Neuronal stem cell (in vitro differentiated cells): ENCODE measurements at regions not wholly inside any gene's neighbourhood (a gene's known extent, or its start where the extent isn't known, plus 50 kb on each side); places are given as distances from the start of the nearest gene placed in this dataset.
"Not testable (repeated sequence)": the region's sequence is repeated elsewhere in the genome, so short reads cannot be mapped to it uniquely, and the experiment has no call there.

Experiments used
- DNase-seq: peaks from one replicate; pipeline ENCODE4 v3.0.0-alpha.2; 2013; ENCODE audit warnings: low spot score
- H2AFZ ChIP-seq: one replicate; pipeline ENCODE4 v1.6.1; 2013; ENCODE audit warnings: mild to moderate bottlenecking, low read length, inconsistent platforms
- H2AK5ac ChIP-seq: 2 replicates; pipeline ENCODE4 v1.6.1; 2013; ENCODE audit warnings: low read depth, mild to moderate bottlenecking, inconsistent platforms, low read length, moderate library complexity, mixed read lengths
- H2BK120ac ChIP-seq: 2 replicates; pipeline ENCODE4 v1.6.1; 2013; ENCODE audit warnings: low read depth, mild to moderate bottlenecking, inconsistent platforms, low read length, moderate library complexity, mixed read lengths
- H2BK12ac ChIP-seq: one replicate; pipeline ENCODE4 v1.6.1; 2013; ENCODE audit warnings: low read length, inconsistent platforms
- H2BK15ac ChIP-seq: 2 replicates; pipeline ENCODE4 v1.6.1; 2013; ENCODE audit warnings: mild to moderate bottlenecking, low read length, inconsistent platforms, mixed read lengths
- H2BK5ac ChIP-seq: one replicate; pipeline ENCODE4 v1.6.1; 2013; ENCODE audit warnings: inconsistent platforms, mild to moderate bottlenecking, low read length, moderate library complexity
- H3K14ac ChIP-seq: one replicate; pipeline ENCODE4 v1.6.1; 2013; ENCODE audit warnings: low read length, inconsistent platforms
- H3K18ac ChIP-seq: 2 replicates; pipeline ENCODE4 v1.6.1; 2013; ENCODE audit warnings: low read length, inconsistent platforms
- H3K23ac ChIP-seq: 2 replicates; pipeline ENCODE4 v1.6.1; 2013; ENCODE audit warnings: low read depth, mild to moderate bottlenecking, mixed read lengths, low read length, inconsistent platforms; ENCODE audit not compliant: poor library complexity
- H3K27ac ChIP-seq: replicated peaks from 3 replicates; pipeline ENCODE4 v1.5.1; 2013; ENCODE audit warnings: low read length, inconsistent platforms
- H3K27me3 ChIP-seq, 3 experiments: 2 replicates each; pipeline ENCODE4 v1.6.1; 2013; ENCODE audit warnings: low read length in 3 of 3, mild to moderate bottlenecking in 2 of 3, inconsistent platforms in 1 of 3, low read depth in 1 of 3, mixed read lengths in 1 of 3, moderate library complexity in 1 of 3; ENCODE audit not compliant: control insufficient read depth in 3 of 3, insufficient read depth in 3 of 3
- H3K36me3 ChIP-seq, 2 donors: replicated peaks in 1 of 2; 2 replicates each; pipeline ENCODE4 v1.6.1; 2013; ENCODE audit warnings: low read length in 2 of 2; ENCODE audit not compliant: control insufficient read depth in 2 of 2, insufficient read depth in 2 of 2
- H3K4ac ChIP-seq: 2 replicates; pipeline ENCODE4 v1.6.1; 2013; ENCODE audit warnings: inconsistent platforms, mild to moderate bottlenecking, low read length, moderate library complexity
- H3K4me1 ChIP-seq, 2 donors: 1 replicate in 1 of 2; 2 replicates in 1 of 2; pipeline ENCODE4 v1.6.1; 2013; ENCODE audit warnings: low read length in 2 of 2, low read depth in 1 of 2; ENCODE audit not compliant: control insufficient read depth in 2 of 2, insufficient read depth in 1 of 2
- H3K4me2 ChIP-seq: one replicate; pipeline ENCODE4 v1.6.1; 2013; ENCODE audit warnings: mild to moderate bottlenecking, low read length, inconsistent platforms; ENCODE audit not compliant: insufficient read depth, poor library complexity, severe bottlenecking
- H3K4me3 ChIP-seq, 2 donors: 2 replicates each; pipeline ENCODE4 v1.5.1; 2013; ENCODE audit warnings: low read length in 2 of 2, mild to moderate bottlenecking in 2 of 2, inconsistent platforms in 1 of 2, moderate library complexity in 1 of 2
- H3K79me1 ChIP-seq: one replicate; pipeline ENCODE4 v1.6.1; 2013; ENCODE audit warnings: low read depth, mild to moderate bottlenecking, inconsistent platforms, low read length, moderate library complexity
- H3K9ac ChIP-seq: one replicate; pipeline ENCODE4 v1.6.1; 2013; ENCODE audit warnings: mild to moderate bottlenecking, low read depth, low read length, inconsistent platforms; ENCODE audit not compliant: poor library complexity
- H3K9me3 ChIP-seq, 2 donors: replicated peaks in 1 of 2; 2 replicates each; pipeline versions ENCODE3 to v1.6.1; 2013; ENCODE audit warnings: low read length in 2 of 2, mild to moderate bottlenecking in 2 of 2, inconsistent platforms in 1 of 2, low read depth in 1 of 2, mixed read lengths in 1 of 2, moderate library complexity in 1 of 2; ENCODE audit not compliant: control insufficient read depth in 2 of 2, insufficient read depth in 1 of 2
- H4K8ac ChIP-seq: one replicate; pipeline ENCODE4 v1.6.1; 2013; ENCODE audit warnings: low read depth, mild to moderate bottlenecking, inconsistent platforms, low read length, moderate library complexity
- H4K91ac ChIP-seq: one replicate; pipeline ENCODE4 v1.6.1; 2013; ENCODE audit warnings: low read length, low read depth, mild to moderate bottlenecking, inconsistent platforms; ENCODE audit not compliant: poor library complexity
- WGBS, 2 donors: extraction: QIAGEN DNeasy Blood & Tissue Kit; methylation state at CpG; one replicate each; pipeline ENCODE4 v1.1.7; 2013; ENCODE audit warnings: missing lambda C conversion rate in 2 of 2, mixed read lengths in 1 of 2; ENCODE audit not compliant: insufficient read length in 2 of 2, insufficient replicate concordance in 1 of 2; ENCODE audit errors: extremely low coverage in 2 of 2; 5-methylcytosine and 5-hydroxymethylcytosine counted together

DNA sequence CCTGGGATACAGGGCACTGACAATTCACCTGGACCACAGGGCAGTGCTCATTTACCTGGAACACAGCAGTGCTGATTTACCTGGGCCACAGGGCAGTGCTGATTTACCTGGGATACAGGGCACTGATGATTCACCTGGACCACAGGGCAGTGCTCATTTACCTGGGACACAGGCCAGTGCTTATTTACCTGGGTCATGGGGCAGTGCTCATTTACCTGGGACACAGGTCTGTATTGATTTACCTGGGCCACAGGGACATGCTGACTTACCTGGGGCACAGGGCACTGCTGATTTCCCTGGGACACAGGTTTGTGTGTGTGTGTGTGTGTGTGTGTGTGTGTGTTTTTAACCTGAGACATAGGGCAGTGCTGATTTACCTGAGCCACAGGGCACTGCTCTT, 261.7 kb downstream of the MATN1 start:
- Histone ChIP-seq H3K9ac (no peak overlapping the region), H3K18ac (no peak overlapping the region), H3K27me3 (no peaks in the 10 kb centered on the region), H2AK5ac (no peak overlapping the region), H2BK15ac (no peak overlapping the region), H3K23ac (no peak overlapping the region), H3K36me3 (no peaks in the 10 kb centered on the region), H2BK12ac (no peak overlapping the region), H2BK5ac (no peak overlapping the region), H3K4ac (no peak overlapping the region), H3K9me3 (peaks cover 0 to 5% of the 10 kb centered on the region in 2 donors), H3K14ac (no peak overlapping the region), H3K4me2 (no peak overlapping the region), H2BK120ac (no peak overlapping the region), H4K8ac (no peak overlapping the region), H3K4me1 (no peaks in the 10 kb centered on the region), H3K27ac (no peak overlapping the region), H2AFZ (no peak overlapping the region), H3K4me3 (no peak overlapping the region), H3K79me1 (no peaks in the 10 kb centered on the region), H4K91ac (no peak overlapping the region)
- DNase-seq, result no peak

DNA sequence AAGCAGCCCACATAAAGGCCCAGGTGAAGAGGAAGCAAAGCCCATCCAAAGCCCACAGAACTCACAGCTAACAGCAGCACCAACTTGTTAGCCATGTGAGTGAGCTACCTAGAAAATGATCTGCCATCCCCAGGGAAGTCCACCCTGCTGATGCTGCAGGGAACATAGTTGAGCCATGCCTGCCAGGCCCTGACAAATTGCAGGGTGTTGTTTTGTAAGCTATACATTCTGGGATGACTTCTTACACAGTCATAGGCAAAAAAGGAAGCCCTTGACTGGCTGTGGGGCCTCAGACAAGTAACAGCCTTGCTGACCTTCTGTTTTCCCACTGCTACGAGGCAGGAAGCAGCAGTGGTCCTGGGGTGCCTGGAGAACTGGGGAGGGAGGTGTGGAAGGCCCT, 262.7 kb downstream of the MATN1 start:
- no peaks in the 10 kb centered on the region for H3K4me1 ChIP-seq
- DNase-seq, result no peak
- H3K4me3 ChIP-seq, result no peak overlapping the region
- no peaks in the 10 kb centered on the region for H3K36me3 ChIP-seq
- H3K4me2 ChIP-seq, result no peak overlapping the region
- H2BK120ac ChIP-seq, result peak overlapping the region; percentile 16
- no peak overlapping the region for H2BK12ac ChIP-seq
- peak overlapping the region; percentile 27 for H2AK5ac ChIP-seq
- WGBS, 2 donors, result no CpG with 5 or more reads among the region's 1 CpG
- no peaks in the 10 kb centered on the region for H3K27me3 ChIP-seq
- no peak overlapping the region for H3K9ac ChIP-seq
- peak overlapping the region; percentile 57 for H4K8ac ChIP-seq
- no peaks in the 10 kb centered on the region for H3K79me1 ChIP-seq
- peak overlapping the region; percentile 78 for H3K14ac ChIP-seq
- H2AFZ ChIP-seq, result no peak overlapping the region
- H3K4ac ChIP-seq, result no peak overlapping the region
- no peak overlapping the region for H4K91ac ChIP-seq
- no peak overlapping the region for H3K27ac ChIP-seq
- H2BK15ac ChIP-seq, result no peak overlapping the region
- H3K23ac ChIP-seq, result no peak overlapping the region
- peaks cover 0 to 5% of the 10 kb centered on the region in 2 donors for H3K9me3 ChIP-seq
- H3K18ac ChIP-seq, result no peak overlapping the region
- H2BK5ac ChIP-seq, result no peak overlapping the region

DNA sequence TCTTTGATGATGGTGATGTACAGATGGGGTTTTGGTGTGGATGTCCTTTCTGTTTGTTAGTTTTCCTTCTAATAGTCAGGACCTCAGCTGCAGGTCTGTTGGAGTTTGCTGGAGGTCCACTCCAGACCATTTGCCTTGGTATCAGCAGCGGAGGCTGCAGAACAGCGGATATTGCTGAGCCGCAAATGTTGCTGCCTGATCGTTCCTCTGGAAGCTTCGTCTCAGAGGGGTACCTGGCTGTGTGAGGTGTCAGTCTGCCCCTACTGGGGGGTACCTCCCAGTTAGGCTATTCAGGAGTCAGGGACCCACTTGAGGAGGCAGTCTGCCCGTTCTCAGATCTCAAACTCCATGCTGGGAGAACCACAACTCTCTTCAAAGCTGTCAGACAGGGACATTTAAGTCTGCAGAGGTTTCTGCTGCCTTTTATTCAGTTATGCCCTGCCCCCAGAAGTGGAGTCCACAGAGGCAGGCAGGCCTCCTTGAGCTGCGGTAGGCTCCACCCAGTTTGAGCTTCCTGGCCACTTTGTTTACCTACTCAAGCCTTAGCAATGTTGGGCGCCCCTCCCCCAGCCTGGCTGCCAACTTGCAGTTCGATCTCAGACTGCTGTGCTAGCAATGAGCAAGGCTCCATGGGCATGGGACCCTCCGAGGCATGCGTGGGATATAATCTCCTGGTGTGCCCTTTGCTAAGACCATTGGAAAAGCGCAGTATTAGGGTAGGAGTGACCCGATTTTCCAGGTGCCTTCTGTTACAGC, 264.5 kb downstream of the MATN1 start:
- H2BK12ac ChIP-seq, H3K79me1 ChIP-seq, H3K4me2 ChIP-seq, H2BK5ac ChIP-seq, H3K9me3 ChIP-seq, H3K27ac ChIP-seq, H3K4ac ChIP-seq, H3K9ac ChIP-seq, H4K8ac ChIP-seq, H3K4me3 ChIP-seq, H3K4me1 ChIP-seq, H4K91ac ChIP-seq, H3K18ac ChIP-seq, H2BK15ac ChIP-seq, H3K27me3 ChIP-seq, H2AFZ ChIP-seq, H3K14ac ChIP-seq, H2BK120ac ChIP-seq, DNase-seq, H2AK5ac ChIP-seq, H3K23ac ChIP-seq, H3K36me3 ChIP-seq: not testable (repeated sequence)
- WGBS, 2 donors, result no CpG with 5 or more reads among the region's 13 CpGs

DNA sequence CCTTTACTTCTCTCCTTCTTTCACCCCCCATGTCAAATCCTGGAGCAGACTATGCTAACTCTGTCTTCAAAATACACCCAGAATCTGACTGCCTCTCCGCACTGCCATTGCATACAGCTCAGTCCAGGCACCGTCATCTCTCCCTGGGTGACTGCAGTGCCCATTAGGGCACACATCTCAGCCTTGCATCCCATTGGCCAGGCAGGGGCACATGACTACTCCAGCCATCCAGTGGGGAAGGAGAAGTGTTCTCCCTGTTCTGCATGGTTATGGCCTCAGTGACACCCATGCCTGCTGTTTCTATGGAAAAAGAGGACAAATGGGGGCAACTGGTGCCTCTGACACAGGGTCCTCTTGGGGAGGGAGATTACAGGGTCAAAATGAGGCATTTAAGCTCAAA, 270.5 kb downstream of the MATN1 start:
- Histone ChIP-seq H2AK5ac (no peak overlapping the region), H3K9me3 (peaks cover 0 to 3% of the 10 kb centered on the region in 2 donors), H3K79me1 (peaks cover 2% of the 10 kb centered on the region), H3K4me3 (no peak overlapping the region), H2BK120ac (no peak overlapping the region), H3K18ac (no peak overlapping the region), H3K36me3 (no peaks in the 10 kb centered on the region), H4K91ac (no peak overlapping the region), H2BK12ac (no peak overlapping the region), H3K4ac (no peak overlapping the region), H3K27ac (no peak overlapping the region), H3K27me3 (no peaks in the 10 kb centered on the region), H3K4me2 (no peak overlapping the region), H2BK15ac (no peak overlapping the region), H3K23ac (no peak overlapping the region), H3K4me1 (no peaks in the 10 kb centered on the region), H2BK5ac (no peak overlapping the region), H3K9ac (no peak overlapping the region), H4K8ac (peak overlapping the region; percentile 45), H2AFZ (no peak overlapping the region), H3K14ac (peak overlapping the region; percentile 84)
- no CpG with 5 or more reads among the region's 2 CpGs for WGBS, 2 donors
- no peak for DNase-seq
